ENCODE measurements at regions not wholly inside any gene's neighbourhood (a gene's known extent, or its start where the extent isn't known, plus 50 kb on each side); places are given as distances from the start of the nearest gene placed in this dataset.

- no peaks in the 10 kb centered on the region for H3K4me1 ChIP-seq (ENCODE audit: control insufficient read depth in 1 of 2, insufficient read depth in 2 of 2, low read length in 2 of 2)
- RAD21 ChIA-PET (ENCODE audit: low non-redundant PET in 1 of 2, low total read pairs in 2 of 2, uncharacterized antibody in 2 of 2, unreplicated experiment in 2 of 2), result no interaction called here
- CTCF ChIA-PET, result no interaction called here
- no peaks in the 10 kb centered on the region for H3K27me3 ChIP-seq (ENCODE audit: insufficient read depth, low read length)
- no peak overlapping the region for H3K27ac ChIP-seq (ENCODE audit: low read depth, low read length)
- DNase-seq (ENCODE audit: low read depth, low spot score) (no peak), ATAC-seq (no peak)
- TF ChIP-seq POLR2A (IDR thresholded peaks at IDR 0.05; ENCODE audit: borderline replicate concordance, extremely low read depth, insufficient read depth, insufficient read length), result no peak
- TF ChIP-seq SIN3A (IDR thresholded peaks at IDR 0.05; ENCODE audit: low read depth), result no peak
- no peak for TF ChIP-seq EZH2 (IDR thresholded peaks at IDR 0.05)
- no peak for TF ChIP-seq JUND (IDR thresholded peaks at IDR 0.05)
- TF ChIP-seq, protein P1, sequence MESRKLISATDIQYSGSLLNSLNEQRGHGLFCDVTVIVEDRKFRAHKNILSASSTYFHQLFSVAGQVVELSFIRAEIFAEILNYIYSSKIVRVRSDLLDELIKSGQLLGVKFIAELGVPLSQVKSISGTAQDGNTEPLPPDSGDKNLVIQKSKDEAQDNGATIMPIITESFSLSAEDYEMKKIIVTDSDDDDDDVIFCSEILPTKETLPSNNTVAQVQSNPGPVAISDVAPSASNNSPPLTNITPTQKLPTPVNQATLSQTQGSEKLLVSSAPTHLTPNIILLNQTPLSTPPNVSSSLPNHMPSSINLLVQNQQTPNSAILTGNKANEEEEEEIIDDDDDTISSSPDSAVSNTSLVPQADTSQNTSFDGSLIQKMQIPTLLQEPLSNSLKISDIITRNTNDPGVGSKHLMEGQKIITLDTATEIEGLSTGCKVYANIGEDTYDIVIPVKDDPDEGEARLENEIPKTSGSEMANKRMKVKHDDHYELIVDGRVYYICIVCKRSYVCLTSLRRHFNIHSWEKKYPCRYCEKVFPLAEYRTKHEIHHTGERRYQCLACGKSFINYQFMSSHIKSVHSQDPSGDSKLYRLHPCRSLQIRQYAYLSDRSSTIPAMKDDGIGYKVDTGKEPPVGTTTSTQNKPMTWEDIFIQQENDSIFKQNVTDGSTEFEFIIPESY (IDR thresholded peaks at IDR 0.05; ENCODE audit: extremely low read depth, insufficient replicate concordance, low read length), result no peak
- TF ChIP-seq POLR2AphosphoS5 (IDR thresholded peaks at IDR 0.05; ENCODE audit: low read depth, low read length), result no peak
- TF ChIP-seq ZNF274 (IDR thresholded peaks at IDR 0.05; ENCODE audit: low read depth, low read length), result no peak
- TF ChIP-seq, protein P2, sequence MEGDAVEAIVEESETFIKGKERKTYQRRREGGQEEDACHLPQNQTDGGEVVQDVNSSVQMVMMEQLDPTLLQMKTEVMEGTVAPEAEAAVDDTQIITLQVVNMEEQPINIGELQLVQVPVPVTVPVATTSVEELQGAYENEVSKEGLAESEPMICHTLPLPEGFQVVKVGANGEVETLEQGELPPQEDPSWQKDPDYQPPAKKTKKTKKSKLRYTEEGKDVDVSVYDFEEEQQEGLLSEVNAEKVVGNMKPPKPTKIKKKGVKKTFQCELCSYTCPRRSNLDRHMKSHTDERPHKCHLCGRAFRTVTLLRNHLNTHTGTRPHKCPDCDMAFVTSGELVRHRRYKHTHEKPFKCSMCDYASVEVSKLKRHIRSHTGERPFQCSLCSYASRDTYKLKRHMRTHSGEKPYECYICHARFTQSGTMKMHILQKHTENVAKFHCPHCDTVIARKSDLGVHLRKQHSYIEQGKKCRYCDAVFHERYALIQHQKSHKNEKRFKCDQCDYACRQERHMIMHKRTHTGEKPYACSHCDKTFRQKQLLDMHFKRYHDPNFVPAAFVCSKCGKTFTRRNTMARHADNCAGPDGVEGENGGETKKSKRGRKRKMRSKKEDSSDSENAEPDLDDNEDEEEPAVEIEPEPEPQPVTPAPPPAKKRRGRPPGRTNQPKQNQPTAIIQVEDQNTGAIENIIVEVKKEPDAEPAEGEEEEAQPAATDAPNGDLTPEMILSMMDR (IDR thresholded peaks at IDR 0.05 in 2 of 3, conservative IDR thresholded peaks at IDR 0.05 in 1 of 3; ENCODE audit: borderline replicate concordance in 1 of 3, insufficient read depth in 1 of 3, low read depth in 2 of 3, low read length in 2 of 3), result no peak
- TF ChIP-seq YY1 (IDR thresholded peaks at IDR 0.05; ENCODE audit: extremely low read depth, insufficient replicate concordance, low read depth, low read length), result no peak
- TF ChIP-seq ZFX (IDR thresholded peaks at IDR 0.05), result no peak
- TF ChIP-seq TCF7L2 (IDR thresholded peaks at IDR 0.05; ENCODE audit: borderline replicate concordance, extremely low read depth, insufficient read depth, insufficient read length), result no peak
- H3K9me2 ChIP-seq (ENCODE audit: insufficient read depth), result no peaks in the 10 kb centered on the region
- no peaks in the 10 kb centered on the region for H3K79me2 ChIP-seq (ENCODE audit: insufficient read depth, low read length)
- H3K36me3 ChIP-seq (ENCODE audit: control insufficient read depth in 1 of 2, insufficient read depth in 2 of 2, low read length in 2 of 2), result no peaks in the 10 kb centered on the region
- H3K9me3 ChIP-seq (ENCODE audit: control insufficient read depth in 1 of 2, insufficient read depth in 1 of 2, low read depth in 1 of 2, low read length in 2 of 2), result no peaks in the 10 kb centered on the region
- POLR2A ChIA-PET, result no interaction called here
- no peak overlapping the region for H3K4me3 ChIP-seq (replicated peaks in 1 of 2; ENCODE audit: low read depth in 1 of 2, low read length in 2 of 2)
- H3K9ac ChIP-seq (ENCODE audit: low read length), result no peak overlapping the region
- no peaks in the 10 kb centered on the region for H4K20me1 ChIP-seq (ENCODE audit: insufficient read depth)
- no peak overlapping the region for H2AFZ ChIP-seq (ENCODE audit: low read depth, low read length, poor library complexity, severe bottlenecking)
- H3K4me2 ChIP-seq (ENCODE audit: low read length), result no peak overlapping the region
- intact Hi-C loops (cut with micrococcal nuclease), result no loop called here
- BruUV-seq (replicated peaks), result no TSS peak
These were observed 957.1 kb downstream of the PCDH18 start for GRCh38 chr4:136575146-136575545.

All from HCT116 (cell line).